Vagina (tissue), 2 donors: ENCODE measurements at regions not wholly inside any gene's neighbourhood (a gene's known extent, or its start where the extent isn't known, plus 50 kb on each side); places are given as distances from the start of the nearest gene placed in this dataset.

ENCODE experiments used
- DNase-seq, 2 donors: peaks; one replicate each; pipeline ENCODE4 v3.0.0-alpha.2; 2017; ENCODE audit errors: extremely low spot score in 2 of 2
- H3K27ac ChIP-seq: fragments of 200-600 bp; sonication (generic); one replicate; pipeline ENCODE4 v1.5.1; 2019
- H3K27me3 ChIP-seq: fragments of 200-600 bp; sonication (generic); one replicate; pipeline ENCODE4 v1.5.1; 2019
- H3K36me3 ChIP-seq, 2 donors: fragments of 200-600 bp; sonication (generic); one replicate each; pipeline ENCODE4 v1.5.1; 2017 to 2019
- H3K4me1 ChIP-seq: fragments of 200-600 bp; sonication (generic); one replicate; pipeline ENCODE4 v1.5.1; 2019
- H3K4me3 ChIP-seq, 2 donors: fragments of 200-600 bp; sonication (generic); 1 replicate in 1 of 2; 2 replicates in 1 of 2; pipeline ENCODE4 v1.5.1; 2016 to 2019
- H3K9me3 ChIP-seq: fragments of 200-600 bp; sonication (generic); one replicate; pipeline ENCODE4 v1.5.1; 2019
- POLR2A ChIP-seq, 2 donors: fragments of 450-650 bp; IDR thresholded peaks; one replicate each; pipeline ENCODE4 v1.6.1; 2017; ENCODE audit warnings: antibody characterized with exemption in 2 of 2, mild to moderate bottlenecking in 2 of 2, moderate library complexity in 2 of 2
- POLR2AphosphoS5 ChIP-seq, 2 donors: sonication (generic); formaldehyde crosslinking; IDR thresholded peaks; one replicate each; pipeline ENCODE4 v1.9.0; 2017; ENCODE audit warnings: antibody characterized with exemption in 2 of 2, mild to moderate bottlenecking in 2 of 2, low read depth in 1 of 2; ENCODE audit not compliant: insufficient read depth in 1 of 2
- intact Hi-C: fragments of 100-400 bp; cut with DNase I; formaldehyde crosslinking; loops from one replicate; pipeline ENCODE4 v1.15.1; 2023
- TF ChIP-seq, protein P1 (sequence below), 3 experiments: fragments of 450-650 bp in 2 of 3; fragments of 200-600 bp in 1 of 3; sonication (generic) in 1 of 3; IDR thresholded peaks; one replicate each; pipeline ENCODE4 v1.5.1; 2017 to 2019; ENCODE audit warnings: antibody characterized with exemption in 3 of 3, mild to moderate bottlenecking in 2 of 3, moderate library complexity in 2 of 3

DNA sequence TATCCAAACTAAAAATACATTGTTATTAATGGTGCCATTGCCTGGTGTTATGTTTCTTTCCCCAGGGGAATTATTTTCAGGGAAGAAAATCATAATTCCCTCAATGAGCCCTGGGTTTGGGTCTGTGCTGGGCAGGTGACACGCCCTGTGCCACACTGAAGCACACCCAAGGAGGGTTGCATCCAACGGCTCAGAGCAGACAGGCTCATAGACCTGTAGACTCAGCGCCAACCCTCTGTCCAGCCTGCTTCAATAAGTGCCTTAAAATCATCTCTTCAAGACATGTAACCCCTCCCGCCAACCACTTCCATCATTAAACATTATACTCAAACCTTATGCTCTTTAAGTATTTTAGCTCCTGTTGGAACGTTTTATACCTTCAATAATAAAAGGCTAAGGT is 225.3 kb upstream of the CDH4 start:
- Histone ChIP-seq H3K9me3 (no peaks in the 10 kb centered on the region), H3K4me1 (no peaks in the 10 kb centered on the region), H3K4me3 (no peak overlapping the region), H3K27me3 (no peaks in the 10 kb centered on the region), H3K36me3 (no peaks in the 10 kb centered on the region), H3K27ac (no peak overlapping the region)
- DNase-seq, result no peak
- intact Hi-C loops, result no loop called here
- TF ChIP-seq POLR2AphosphoS5 (IDR thresholded peaks at IDR 0.05; ENCODE audit: insufficient read depth in 1 of 2, low read depth in 1 of 2) (no peak), POLR2A (IDR thresholded peaks at IDR 0.05) (no peak)
- TF ChIP-seq, protein P1, sequence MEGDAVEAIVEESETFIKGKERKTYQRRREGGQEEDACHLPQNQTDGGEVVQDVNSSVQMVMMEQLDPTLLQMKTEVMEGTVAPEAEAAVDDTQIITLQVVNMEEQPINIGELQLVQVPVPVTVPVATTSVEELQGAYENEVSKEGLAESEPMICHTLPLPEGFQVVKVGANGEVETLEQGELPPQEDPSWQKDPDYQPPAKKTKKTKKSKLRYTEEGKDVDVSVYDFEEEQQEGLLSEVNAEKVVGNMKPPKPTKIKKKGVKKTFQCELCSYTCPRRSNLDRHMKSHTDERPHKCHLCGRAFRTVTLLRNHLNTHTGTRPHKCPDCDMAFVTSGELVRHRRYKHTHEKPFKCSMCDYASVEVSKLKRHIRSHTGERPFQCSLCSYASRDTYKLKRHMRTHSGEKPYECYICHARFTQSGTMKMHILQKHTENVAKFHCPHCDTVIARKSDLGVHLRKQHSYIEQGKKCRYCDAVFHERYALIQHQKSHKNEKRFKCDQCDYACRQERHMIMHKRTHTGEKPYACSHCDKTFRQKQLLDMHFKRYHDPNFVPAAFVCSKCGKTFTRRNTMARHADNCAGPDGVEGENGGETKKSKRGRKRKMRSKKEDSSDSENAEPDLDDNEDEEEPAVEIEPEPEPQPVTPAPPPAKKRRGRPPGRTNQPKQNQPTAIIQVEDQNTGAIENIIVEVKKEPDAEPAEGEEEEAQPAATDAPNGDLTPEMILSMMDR (IDR thresholded peaks at IDR 0.05), result no peak

DNA sequence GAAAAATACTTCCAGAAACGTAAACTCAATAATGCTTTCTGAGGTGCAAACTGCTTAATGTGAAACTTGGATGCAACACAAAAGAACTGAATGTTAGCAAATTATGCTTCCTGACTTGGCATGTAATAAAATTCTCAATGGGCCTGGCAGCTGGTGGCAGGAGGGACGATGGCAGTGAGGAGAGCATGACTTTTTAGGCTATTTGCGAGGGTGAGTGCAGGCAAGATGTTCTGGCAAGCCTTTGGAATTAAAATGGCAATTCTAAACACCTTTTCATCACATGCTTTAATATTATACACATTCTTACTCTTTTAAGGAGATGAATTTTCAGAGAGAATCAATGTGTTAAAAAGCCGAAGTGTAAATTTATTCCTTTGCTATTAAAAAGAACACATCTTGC is 224.8 kb upstream of the CDH4 start:
- intact Hi-C loops, result no loop called here
- Histone ChIP-seq H3K4me1 (no peaks in the 10 kb centered on the region), H3K4me3 (no peak overlapping the region), H3K9me3 (no peaks in the 10 kb centered on the region), H3K27me3 (no peaks in the 10 kb centered on the region), H3K27ac (no peak overlapping the region), H3K36me3 (no peaks in the 10 kb centered on the region)
- TF ChIP-seq POLR2AphosphoS5 (IDR thresholded peaks at IDR 0.05; ENCODE audit: insufficient read depth in 1 of 2, low read depth in 1 of 2) (no peak), POLR2A (IDR thresholded peaks at IDR 0.05) (no peak)
- TF ChIP-seq, protein P1 (IDR thresholded peaks at IDR 0.05), result no peak
- DNase-seq, result no peak

DNA sequence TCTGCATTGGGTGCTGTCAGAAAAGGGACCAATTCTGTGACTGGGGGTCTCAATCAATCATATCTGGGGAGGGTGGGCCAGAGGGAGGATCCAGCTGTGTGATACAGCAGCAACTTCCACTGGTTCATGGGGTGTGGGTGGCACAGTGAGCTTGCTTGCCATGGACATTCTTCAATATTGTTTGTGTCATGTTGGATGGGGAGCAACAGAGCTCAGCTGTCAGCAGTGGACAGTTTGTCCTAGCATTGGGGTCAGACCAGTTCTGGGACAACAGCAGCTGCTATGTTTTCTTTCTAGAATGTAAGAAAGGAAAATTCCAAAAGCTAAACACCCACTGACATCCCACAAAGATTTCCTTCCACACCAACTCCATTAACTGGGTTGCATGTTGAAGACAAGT is 221.9 kb upstream of the CDH4 start:
- intact Hi-C loops, result no loop called here
- no peaks in the 10 kb centered on the region for H3K4me1 ChIP-seq
- H3K36me3 ChIP-seq, result no peaks in the 10 kb centered on the region
- TF ChIP-seq POLR2A (IDR thresholded peaks at IDR 0.05) (no peak), POLR2AphosphoS5 (IDR thresholded peaks at IDR 0.05; ENCODE audit: insufficient read depth in 1 of 2, low read depth in 1 of 2) (no peak)
- TF ChIP-seq, protein P1 (IDR thresholded peaks at IDR 0.05), result no peak
- no peaks in the 10 kb centered on the region for H3K9me3 ChIP-seq
- H3K4me3 ChIP-seq, result no peak overlapping the region
- H3K27me3 ChIP-seq, result no peaks in the 10 kb centered on the region
- DNase-seq, result peak in 1 of 2 donors; percentile 77
- H3K27ac ChIP-seq, result no peak overlapping the region

DNA sequence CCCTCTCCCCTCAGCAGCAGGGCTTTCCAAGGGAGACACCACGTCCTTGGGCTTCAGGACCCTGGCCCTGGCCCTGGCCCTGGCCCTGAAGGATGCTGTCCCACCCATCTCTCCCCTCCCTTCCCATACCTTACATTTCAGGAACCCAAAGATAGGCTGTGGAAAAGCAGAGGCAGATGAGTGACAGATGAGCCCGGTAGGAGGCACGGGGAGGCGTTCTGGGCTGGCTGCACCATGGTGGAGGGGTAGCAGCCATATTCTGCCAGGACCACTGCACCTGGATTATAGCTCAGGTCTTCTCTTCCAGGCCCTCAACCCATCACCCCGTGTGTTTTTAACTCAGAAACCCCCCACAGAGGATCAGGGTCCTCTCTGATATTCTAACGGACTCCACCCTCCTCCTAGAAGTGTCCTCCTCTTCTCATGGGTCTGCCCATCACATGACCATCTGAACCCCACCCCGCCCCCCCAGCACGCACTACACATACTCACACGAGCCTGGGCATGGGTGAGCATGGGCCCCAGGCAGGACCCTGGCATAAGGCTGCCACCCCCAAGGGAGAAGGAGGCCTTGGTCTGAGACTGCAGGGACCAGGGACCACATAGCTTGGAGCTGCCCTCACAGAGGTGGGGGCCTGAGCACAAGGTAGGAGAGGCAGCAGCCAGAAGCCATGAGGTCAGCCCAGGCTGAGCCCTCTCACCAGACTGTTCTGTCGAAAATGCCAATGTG is 220.8 kb upstream of the CDH4 start:
- Histone ChIP-seq H3K4me1 (no peaks in the 10 kb centered on the region), H3K27me3 (no peaks in the 10 kb centered on the region), H3K4me3 (no peak overlapping the region), H3K36me3 (no peaks in the 10 kb centered on the region), H3K9me3 (no peaks in the 10 kb centered on the region), H3K27ac (no peak overlapping the region)
- peak in 1 of 2 donors; percentile 92 for DNase-seq
- intact Hi-C loops, result no loop called here
- TF ChIP-seq POLR2A (IDR thresholded peaks at IDR 0.05) (no peak), POLR2AphosphoS5 (IDR thresholded peaks at IDR 0.05; ENCODE audit: insufficient read depth in 1 of 2, low read depth in 1 of 2) (no peak)
- TF ChIP-seq, protein P1 (IDR thresholded peaks at IDR 0.05), result no peak

DNA sequence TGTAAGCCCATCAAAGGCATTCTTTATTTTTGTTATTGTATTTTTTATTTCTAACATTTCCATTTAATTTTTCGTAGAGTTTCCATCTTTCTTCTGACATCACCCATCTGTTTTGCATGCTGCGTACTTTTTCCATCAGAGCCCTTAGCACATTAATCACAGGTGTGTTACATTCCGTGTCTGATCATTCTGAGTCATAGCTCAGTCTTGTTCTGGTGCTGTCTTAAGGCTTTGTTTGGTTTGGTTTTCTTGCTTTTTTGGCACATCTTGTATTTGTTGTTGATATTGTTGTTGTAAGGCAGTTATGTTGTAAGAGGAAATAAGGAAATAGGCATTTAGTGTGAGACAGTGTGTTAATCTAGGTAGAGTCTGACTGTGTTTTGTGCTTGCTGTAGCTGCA is 214.6 kb upstream of the CDH4 start:
- no peak overlapping the region for H3K27ac ChIP-seq
- H3K4me3 ChIP-seq, result no peak overlapping the region
- DNase-seq, result no peak
- H3K9me3 ChIP-seq, result no peaks in the 10 kb centered on the region
- H3K4me1 ChIP-seq, result no peaks in the 10 kb centered on the region
- no peaks in the 10 kb centered on the region for H3K27me3 ChIP-seq
- intact Hi-C loops, result no loop called here
- no peaks in the 10 kb centered on the region for H3K36me3 ChIP-seq
- TF ChIP-seq, protein P1 (IDR thresholded peaks at IDR 0.05), result no peak
- TF ChIP-seq POLR2A (IDR thresholded peaks at IDR 0.05) (no peak), POLR2AphosphoS5 (IDR thresholded peaks at IDR 0.05; ENCODE audit: insufficient read depth in 1 of 2, low read depth in 1 of 2) (no peak)
